ENCODE measurements at regions not wholly inside any gene's neighbourhood (a gene's known extent, or its start where the extent isn't known, plus 50 kb on each side); places are given as distances from the start of the nearest gene placed in this dataset.

GRCh38 chr2:150653351-150653750 lies 165.9 kb upstream of the RND3 start:
- H3K4me3 ChIP-seq (ENCODE audit: low read depth, low read length): no peak overlapping the region
- H3K9me3 ChIP-seq (ENCODE audit: control insufficient read depth, insufficient read depth, low read depth, low read length): no peaks in the 10 kb centered on the region
- no peak for TF ChIP-seq PRDM2 (tag by site-specific recombination; IDR thresholded peaks at IDR 0.05; ENCODE audit: borderline replicate concordance)
- TF ChIP-seq ZNF623 (tag by site-specific recombination; IDR thresholded peaks at IDR 0.05): no peak
- no peak for TF ChIP-seq REST (tag by site-specific recombination; IDR thresholded peaks at IDR 0.05)
- TF ChIP-seq RBAK (tag by site-specific recombination; IDR thresholded peaks at IDR 0.05): no peak
- TF ChIP-seq ZBTB44 (tag by site-specific recombination; IDR thresholded peaks at IDR 0.05): no peak
- TF ChIP-seq ZNF48 (tag by site-specific recombination; IDR thresholded peaks at IDR 0.05): no peak
- TF ChIP-seq ZBTB7A (tag by site-specific recombination; IDR thresholded peaks at IDR 0.05; ENCODE audit: low read depth): no peak
- TF ChIP-seq ZSCAN18 (tag by site-specific recombination; IDR thresholded peaks at IDR 0.05): no peak
- TF ChIP-seq SETDB1 (IDR thresholded peaks at IDR 0.05; ENCODE audit: insufficient read length, low read length): no peak
- ChIA-PET POLR2A (no interaction called here), CTCF (no interaction called here)
- H3K4me1 ChIP-seq (ENCODE audit: control insufficient read depth, insufficient read depth, low read length): no peaks in the 10 kb centered on the region
- no peaks in the 10 kb centered on the region for H3K36me3 ChIP-seq (ENCODE audit: control insufficient read depth in 2 of 2, insufficient read depth in 1 of 2, low read length in 2 of 2)
- no peak overlapping the region for H3K27ac ChIP-seq (ENCODE audit: extremely low read depth, low read depth, low read length)

- Histone ChIP-seq H3K36me3 (ENCODE audit: control insufficient read depth in 2 of 2, insufficient read depth in 1 of 2, low read length in 2 of 2) (no peaks in the 10 kb centered on the region), H3K4me3 (ENCODE audit: low read depth, low read length) (no peak overlapping the region), H3K27ac (ENCODE audit: extremely low read depth, low read depth, low read length) (no peak overlapping the region), H3K9me3 (ENCODE audit: control insufficient read depth, insufficient read depth, low read depth, low read length) (no peaks in the 10 kb centered on the region), H3K4me1 (ENCODE audit: control insufficient read depth, insufficient read depth, low read length) (no peaks in the 10 kb centered on the region)
- POLR2A ChIA-PET: no interaction called here
- CTCF ChIA-PET: no interaction called here
- TF ChIP-seq PRDM6 (tag by site-specific recombination; IDR thresholded peaks at IDR 0.05): no peak
- no peak for TF ChIP-seq ZNF138 (tag by site-specific recombination; IDR thresholded peaks at IDR 0.05; ENCODE audit: borderline replicate concordance)
- TF ChIP-seq ZBTB49 (tag by site-specific recombination; IDR thresholded peaks at IDR 0.05; ENCODE audit: low read depth): no peak
- TF ChIP-seq SP2 (tag by site-specific recombination; IDR thresholded peaks at IDR 0.05): no peak
- no peak for TF ChIP-seq ZNF626 (tag by site-specific recombination; IDR thresholded peaks at IDR 0.05)
- no peak for TF ChIP-seq HOXA7 (CRISPR knock-in tag; IDR thresholded peaks at IDR 0.05; ENCODE audit: borderline replicate concordance)
- no peak for TF ChIP-seq ZNF777 (tag by site-specific recombination; IDR thresholded peaks at IDR 0.05; ENCODE audit: borderline replicate concordance)
- no peak for TF ChIP-seq MYNN (tag by site-specific recombination; IDR thresholded peaks at IDR 0.05; ENCODE audit: borderline replicate concordance)
Measured at GRCh38 chr2:150647943-150648342, 160.5 kb upstream of the RND3 start.

Data from HEK293 (cell line).